Caco-2 (cell line): ENCODE measurements at regions not wholly inside any gene's neighbourhood (a gene's known extent, or its start where the extent isn't known, plus 50 kb on each side); places are given as distances from the start of the nearest gene placed in this dataset.

Experiments used
- BruUV-seq: library from RNA; stranded (reverse); fragments of 400-500 nt; replicated peaks from 2 replicates; lab custom pipeline; 2021; lab: Mats Ljungman, UMichigan
- CTCF ChIA-PET: fragments of 300-600 bp; sonication (Branson Sonifier 250); formaldehyde crosslinking; loops from one replicate; lab custom pipeline; 2022; ENCODE audit warnings: antibody characterized with exemption; lab: Charles Lee
- POLR2A ChIA-PET: fragments of 300-600 bp; sonication (Branson Sonifier 250); formaldehyde crosslinking; loops from one replicate; lab custom pipeline; 2022; ENCODE audit warnings: antibody characterized with exemption; lab: Charles Lee
- DNase-seq, 2 experiments: peaks; one replicate each; pipeline versions ENCODE4 v3.0.0 to v3.0.0-alpha.2; 2020 to 2022
- H3K27me3 ChIP-seq: replicated peaks from 2 replicates; pipeline ENCODE4 v1.6.0; 2011; ENCODE audit warnings: low read length; ENCODE audit not compliant: control insufficient read depth, insufficient read depth
- H3K36me3 ChIP-seq: 2 replicates; pipeline ENCODE4 v1.5.1; 2011; ENCODE audit warnings: low read length; ENCODE audit not compliant: control insufficient read depth, insufficient read depth
- H3K4me1 ChIP-seq: fragments of 250-450 bp; sonication (Bioruptor Pico); 2 replicates; pipeline ENCODE4 v1.5.1; 2020; ENCODE audit warnings: mild to moderate bottlenecking
- H3K4me3 ChIP-seq: 2 replicates; pipeline ENCODE4 v1.5.1; 2011; ENCODE audit warnings: low read depth, mild to moderate bottlenecking, control low read depth, low read length
- H3K9me3 ChIP-seq: fragments of 250-450 bp; sonication (Bioruptor Pico); 2 replicates; pipeline ENCODE4 v1.5.1; 2020; ENCODE audit warnings: mild to moderate bottlenecking, moderate library complexity
- H3K27ac Mint-ChIP-seq: one replicate; pipeline ENCODE4 v1.8.0; 2022; ENCODE audit warnings: mixed read lengths; ENCODE audit not compliant: unreplicated experiment
- H3K27me3 Mint-ChIP-seq: one replicate; pipeline ENCODE4 v1.8.0; 2022; ENCODE audit warnings: mixed read lengths; ENCODE audit not compliant: insufficient read depth, unreplicated experiment
- H3K36me3 Mint-ChIP-seq: one replicate; pipeline ENCODE4 v1.8.0; 2022; ENCODE audit warnings: mild to moderate bottlenecking, mixed read lengths; ENCODE audit not compliant: insufficient read depth, unreplicated experiment
- H3K4me1 Mint-ChIP-seq: one replicate; pipeline ENCODE4 v1.8.0; 2022; ENCODE audit warnings: low read depth, mixed read lengths; ENCODE audit not compliant: unreplicated experiment
- H3K4me3 Mint-ChIP-seq: one replicate; pipeline ENCODE4 v1.8.0; 2022; ENCODE audit warnings: mild to moderate bottlenecking, moderate library complexity, mixed read lengths; ENCODE audit not compliant: unreplicated experiment
- H3K9me3 Mint-ChIP-seq: one replicate; pipeline ENCODE4 v1.8.0; 2022; ENCODE audit warnings: mixed read lengths; ENCODE audit not compliant: unreplicated experiment
- intact Hi-C: fragments of 100-400 bp; cut with micrococcal nuclease; formaldehyde crosslinking; loops from one replicate; pipeline ENCODE4 v1.10.0; 2022; ENCODE audit not compliant: unreplicated experiment
- TF ChIP-seq, protein P1 (sequence below), 2 experiments: fragments of 200-600 bp in 1 of 2; IDR thresholded peaks; 1 replicate in 1 of 2; 2 replicates in 1 of 2; pipeline versions ENCODE4 v1.5.1 to v1.8.0; 2011 to 2022; ENCODE audit warnings: antibody characterized with exemption in 1 of 2, control low read depth in 1 of 2, inconsistent platforms in 1 of 2, low read depth in 1 of 2, low read length in 1 of 2, mild to moderate bottlenecking in 1 of 2, moderate library complexity in 1 of 2; ENCODE audit not compliant: insufficient read depth in 1 of 2, severe bottlenecking in 1 of 2, unreplicated experiment in 1 of 2

GRCh38 chr5:118434522-118434921, 553.8 kb downstream of the DTWD2 start:
- H3K27me3 Mint-ChIP-seq, result no peaks in the 10 kb centered on the region
- TF ChIP-seq, protein P1, sequence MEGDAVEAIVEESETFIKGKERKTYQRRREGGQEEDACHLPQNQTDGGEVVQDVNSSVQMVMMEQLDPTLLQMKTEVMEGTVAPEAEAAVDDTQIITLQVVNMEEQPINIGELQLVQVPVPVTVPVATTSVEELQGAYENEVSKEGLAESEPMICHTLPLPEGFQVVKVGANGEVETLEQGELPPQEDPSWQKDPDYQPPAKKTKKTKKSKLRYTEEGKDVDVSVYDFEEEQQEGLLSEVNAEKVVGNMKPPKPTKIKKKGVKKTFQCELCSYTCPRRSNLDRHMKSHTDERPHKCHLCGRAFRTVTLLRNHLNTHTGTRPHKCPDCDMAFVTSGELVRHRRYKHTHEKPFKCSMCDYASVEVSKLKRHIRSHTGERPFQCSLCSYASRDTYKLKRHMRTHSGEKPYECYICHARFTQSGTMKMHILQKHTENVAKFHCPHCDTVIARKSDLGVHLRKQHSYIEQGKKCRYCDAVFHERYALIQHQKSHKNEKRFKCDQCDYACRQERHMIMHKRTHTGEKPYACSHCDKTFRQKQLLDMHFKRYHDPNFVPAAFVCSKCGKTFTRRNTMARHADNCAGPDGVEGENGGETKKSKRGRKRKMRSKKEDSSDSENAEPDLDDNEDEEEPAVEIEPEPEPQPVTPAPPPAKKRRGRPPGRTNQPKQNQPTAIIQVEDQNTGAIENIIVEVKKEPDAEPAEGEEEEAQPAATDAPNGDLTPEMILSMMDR (IDR thresholded peaks at IDR 0.05; ENCODE audit: insufficient read depth in 1 of 2, low read depth in 1 of 2, low read length in 1 of 2, severe bottlenecking in 1 of 2, unreplicated experiment in 1 of 2), result no peak
- no peak overlapping the region for H3K4me3 Mint-ChIP-seq
- no peaks in the 10 kb centered on the region for H3K4me1 ChIP-seq
- no TSS peak for BruUV-seq
- H3K36me3 Mint-ChIP-seq, result no peaks in the 10 kb centered on the region
- H3K4me1 Mint-ChIP-seq, result no peaks in the 10 kb centered on the region
- DNase-seq, result no peak
- no peak overlapping the region for H3K27ac Mint-ChIP-seq
- H3K9me3 ChIP-seq, result no peaks in the 10 kb centered on the region
- ChIA-PET CTCF (no interaction called here), POLR2A (no interaction called here)
- no peaks in the 10 kb centered on the region for H3K27me3 ChIP-seq
- intact Hi-C loops, result no loop called here
- H3K4me3 ChIP-seq, result no peak overlapping the region
- no peaks in the 10 kb centered on the region for H3K36me3 ChIP-seq
- no peaks in the 10 kb centered on the region for H3K9me3 Mint-ChIP-seq

GRCh38 chr5:118430076-118430475, 558.3 kb downstream of the DTWD2 start:
- Mint-ChIP-seq H3K4me3 (no peak overlapping the region), H3K4me1 (no peaks in the 10 kb centered on the region), H3K9me3 (peaks cover 10% of the 10 kb centered on the region), H3K27ac (no peak overlapping the region), H3K27me3 (no peaks in the 10 kb centered on the region), H3K36me3 (no peaks in the 10 kb centered on the region)
- ChIA-PET CTCF (no interaction called here), POLR2A (no interaction called here)
- intact Hi-C loops, result no loop called here
- Histone ChIP-seq H3K9me3 (no peaks in the 10 kb centered on the region), H3K4me3 (no peak overlapping the region), H3K36me3 (no peaks in the 10 kb centered on the region), H3K27me3 (no peaks in the 10 kb centered on the region), H3K4me1 (no peaks in the 10 kb centered on the region)
- no TSS peak for BruUV-seq
- DNase-seq, result no peak
- TF ChIP-seq, protein P1 (IDR thresholded peaks at IDR 0.05; ENCODE audit: insufficient read depth in 1 of 2, low read depth in 1 of 2, low read length in 1 of 2, severe bottlenecking in 1 of 2, unreplicated experiment in 1 of 2), result no peak

GRCh38 chr5:118407958-118408357, 580.4 kb downstream of the DTWD2 start:
- H3K9me3 ChIP-seq, result no peaks in the 10 kb centered on the region
- H3K4me1 ChIP-seq, result no peaks in the 10 kb centered on the region
- no peaks in the 10 kb centered on the region for H3K36me3 ChIP-seq
- no peaks in the 10 kb centered on the region for H3K27me3 Mint-ChIP-seq
- no peak overlapping the region for H3K4me3 ChIP-seq
- no peaks in the 10 kb centered on the region for H3K9me3 Mint-ChIP-seq
- no peak overlapping the region for H3K27ac Mint-ChIP-seq
- no peaks in the 10 kb centered on the region for H3K4me1 Mint-ChIP-seq
- POLR2A ChIA-PET, result no interaction called here
- no peak overlapping the region for H3K4me3 Mint-ChIP-seq
- no peak for DNase-seq
- no TSS peak for BruUV-seq
- no peaks in the 10 kb centered on the region for H3K27me3 ChIP-seq
- TF ChIP-seq, protein P1 (IDR thresholded peaks at IDR 0.05; ENCODE audit: insufficient read depth in 1 of 2, low read depth in 1 of 2, low read length in 1 of 2, severe bottlenecking in 1 of 2, unreplicated experiment in 1 of 2), result no peak
- intact Hi-C loops, result no loop called here
- CTCF ChIA-PET, result no interaction called here
- no peaks in the 10 kb centered on the region for H3K36me3 Mint-ChIP-seq
